A549 (cell line): ENCODE measurements at regions not wholly inside any gene's neighbourhood (a gene's known extent, or its start where the extent isn't known, plus 50 kb on each side); places are given as distances from the start of the nearest gene placed in this dataset.

ENCODE experiments used
- ATAC-seq, 2 experiments: fragments of 200-7000 bp in 1 of 2; fragments of >200 bp in 1 of 2; cut with Nextera tagmentation in 1 of 2; cut with Tn5 transposase in 1 of 2; 3 replicates each; pipeline versions ENCODE4 v1.8.0 to v1.9.1; 2018 to 2020; ENCODE audit warnings: mild to moderate bottlenecking in 1 of 2, moderate library complexity in 1 of 2
- CTCF ChIA-PET: fragments of 300-600 bp; sonication (Branson Sonifier 250); formaldehyde crosslinking; extraction: SDS; loops from one replicate; lab custom pipeline; 2021; ENCODE audit warnings: antibody characterized with exemption, inconsistent platforms; lab: Yijun Ruan, JAX
- POLR2A ChIA-PET: fragments of 350-600 bp; formaldehyde crosslinking; extraction: SDS; loops from one replicate; lab custom pipeline; 2021; ENCODE audit warnings: antibody characterized with exemption, inconsistent platforms; lab: Yijun Ruan, JAX
- DNase-seq, 2 experiments: peaks; one replicate each; pipeline versions ENCODE4 v3.0.0 to v3.0.0-alpha.2; 2011 to 2016; ENCODE audit warnings: low read depth in 1 of 2, low spot score in 1 of 2
- FAIRE-seq: peaks from 2 replicates; lab custom pipeline; 2011; peaks lifted over from hg19 to GRCh38; lab: Jason Lieb, UNC
- H3K27ac ChIP-seq, 2 experiments: fragments of >200 bp; sonication (Bioruptor Twin); formaldehyde crosslinking; 3 replicates each; pipeline ENCODE4 v1.5.1; 2016 to 2017
- H3K4me1 ChIP-seq: fragments of >200 bp; sonication (Bioruptor Twin); formaldehyde crosslinking; 3 replicates; pipeline ENCODE4 v1.6.1; 2016
- H3K4me2 ChIP-seq: fragments of >200 bp; sonication (Bioruptor Twin); formaldehyde crosslinking; 3 replicates; pipeline ENCODE4 v1.6.1; 2016
- H3K4me3 ChIP-seq: fragments of >200 bp; sonication (Bioruptor Twin); formaldehyde crosslinking; 3 replicates; pipeline ENCODE4 v1.5.1; 2016
- H3K9me3 ChIP-seq: fragments of >200 bp; sonication (Bioruptor Twin); formaldehyde crosslinking; 3 replicates; pipeline ENCODE4 v1.6.1; 2016
- CHD2 ChIP-seq: fragments of 150-350 bp; IDR thresholded peaks from 2 replicates; pipeline ENCODE4 v1.6.1; 2014; ENCODE audit warnings: low read length; ENCODE audit not compliant: partially characterized antibody
- EP300 ChIP-seq, 2 experiments: fragments of >200 bp; sonication (Bioruptor Twin); formaldehyde crosslinking; IDR thresholded peaks; 2 replicates in 1 of 2; 3 replicates in 1 of 2; pipeline ENCODE4 v1.6.1; 2016 to 2017
- FOSL2 ChIP-seq, 2 experiments: fragments of 450-650 bp in 1 of 2; fragments of >200 bp in 1 of 2; sonication (Bioruptor Twin) in 1 of 2; formaldehyde crosslinking; IDR thresholded peaks; 2 replicates each; pipeline versions ENCODE4 v1.5.0 to v1.6.1; 2016 to 2020; ENCODE audit warnings: mild to moderate bottlenecking in 1 of 2, moderate library complexity in 1 of 2
- JUNB ChIP-seq: fragments of >200 bp; sonication (Bioruptor Twin); formaldehyde crosslinking; IDR thresholded peaks from 2 replicates; pipeline ENCODE4 v1.6.1; 2016
- NPAS2 ChIP-seq: fragments of 250-450 bp; sonication (Bioruptor Pico); IDR thresholded peaks from 2 replicates; pipeline ENCODE4 v1.8.0; 2022; ENCODE audit warnings: mild to moderate bottlenecking, moderate library complexity, borderline replicate concordance
- NR3C1 ChIP-seq: fragments of >200 bp; sonication (Bioruptor Twin); formaldehyde crosslinking; IDR thresholded peaks from 3 replicates; pipeline ENCODE4 v1.6.1; 2017
- PHF8 ChIP-seq: fragments of 200-600 bp; sonication (generic); IDR thresholded peaks from 2 replicates; pipeline ENCODE4 v1.6.1; 2016; ENCODE audit warnings: low read depth, mild to moderate bottlenecking, antibody characterized with exemption, moderate library complexity, borderline replicate concordance
- REST ChIP-seq: fragments of 200-600 bp; sonication (generic); IDR thresholded peaks from 2 replicates; pipeline ENCODE4 v1.6.1; 2016; ENCODE audit warnings: antibody characterized with exemption, mild to moderate bottlenecking, moderate library complexity
- RFX5 ChIP-seq: fragments of 450-650 bp; IDR thresholded peaks from 2 replicates; pipeline ENCODE4 v1.7.1; 2014; ENCODE audit warnings: antibody characterized with exemption, mild to moderate bottlenecking, moderate library complexity
- RNF2 ChIP-seq: fragments of 200-600 bp; sonication (generic); IDR thresholded peaks from 2 replicates; pipeline ENCODE4 v1.6.1; 2016; ENCODE audit warnings: low read depth, mild to moderate bottlenecking, antibody characterized with exemption, moderate library complexity, borderline replicate concordance
- SMC3 ChIP-seq: fragments of >200 bp; sonication (Bioruptor Twin); formaldehyde crosslinking; IDR thresholded peaks from 3 replicates; pipeline ENCODE4 v1.6.1; 2018; ENCODE audit warnings: inconsistent platforms
- SREBF2 ChIP-seq: fragments of 450-650 bp; IDR thresholded peaks from 2 replicates; pipeline ENCODE4 v1.6.1; 2014; ENCODE audit warnings: mild to moderate bottlenecking, moderate library complexity
- ZFP36 ChIP-seq: fragments of 450-650 bp; IDR thresholded peaks from 2 replicates; pipeline ENCODE4 v1.6.1; 2014; ENCODE audit warnings: borderline replicate concordance; ENCODE audit not compliant: partially characterized antibody
- WGBS: methylation state at CpG from one replicate; pipeline ENCODE4 v1.1.6; 2017; ENCODE audit errors: missing lambda C conversion rate; 5-methylcytosine and 5-hydroxymethylcytosine counted together
- TF ChIP-seq, protein P1 (sequence below): fragments of 150-350 bp; IDR thresholded peaks from 2 replicates; pipeline ENCODE4 v1.6.1; 2014; ENCODE audit warnings: low read depth, mild to moderate bottlenecking, low read length
- TF ChIP-seq, protein P2 (sequence below): fragments of >200 bp; sonication (Bioruptor Twin); formaldehyde crosslinking; IDR thresholded peaks from 3 replicates; pipeline ENCODE4 v1.5.1; 2016

GRCh38 chr1:221030990-221031389 is 151.7 kb downstream of the HLX start (continued):
- TF ChIP-seq SMC3 (no peak), REST (no peak)

DNA sequence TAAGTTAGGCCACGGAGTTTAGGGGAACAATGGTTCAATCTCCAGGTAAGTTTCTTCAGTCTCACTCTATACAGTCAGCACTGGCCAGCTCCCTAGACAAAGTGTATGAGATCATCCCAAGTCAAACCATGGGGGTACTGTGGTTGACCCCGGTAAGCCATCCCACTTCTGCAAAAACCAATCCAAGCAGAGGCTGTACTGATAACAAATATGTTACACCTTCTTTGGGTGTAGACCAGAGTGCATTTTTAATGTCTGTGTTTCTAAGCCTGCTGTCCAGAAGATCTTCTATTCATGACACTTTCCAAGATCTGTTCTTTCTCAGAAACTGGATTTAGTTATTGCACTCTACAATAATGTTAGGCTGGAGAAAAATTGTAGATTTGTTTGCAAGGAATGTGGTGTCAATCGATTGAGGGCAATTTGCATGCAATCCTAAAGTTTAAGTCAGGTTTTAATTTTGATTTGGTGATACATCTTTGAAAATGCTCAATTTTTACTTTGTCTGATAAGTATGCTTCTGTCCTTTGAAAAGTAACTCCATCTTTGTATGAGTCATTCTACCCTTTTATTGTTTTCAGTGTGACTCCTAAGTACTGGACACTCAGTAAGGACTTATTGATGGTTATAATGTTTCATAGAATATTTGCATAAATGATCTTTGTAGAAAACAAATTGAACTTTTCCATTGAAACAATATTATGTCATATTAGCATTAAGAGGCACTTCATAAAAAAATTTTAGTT is 152.4 kb downstream of the HLX start:
- CTCF ChIA-PET: interaction anchor here (1.4 kb wide), 1 partner anchor 41 kb away, joined by 3 read pairs; no protein-coding TSS in a partner anchor

More for the DNA sequence above, 152.4 kb downstream of the HLX start:
- H3K4me1 ChIP-seq: peaks cover 13% of the 10 kb centered on the region; the same call in 2 of the 3 replicates
- FAIRE-seq: no peak
- TF ChIP-seq PHF8 (no peak), NR3C1 (no peak), CHD2 (no peak), NPAS2 (no peak), REST (peak; percentile 23; the same call in 1 of the 2 replicates), ZFP36 (no peak), EP300 (IDR thresholded peaks at IDR 0.05) (no peak), SREBF2 (no peak), FOSL2 (IDR thresholded peaks at IDR 0.05) (no peak), FOSL2 (CRISPR knock-in tag; IDR thresholded peaks at IDR 0.05) (0 out of 2 replicates have a peak, but pooled peaks have one; percentile 15), RNF2 (no peak), JUNB (no peak), RFX5 (no peak)
- TF ChIP-seq, protein P1, sequence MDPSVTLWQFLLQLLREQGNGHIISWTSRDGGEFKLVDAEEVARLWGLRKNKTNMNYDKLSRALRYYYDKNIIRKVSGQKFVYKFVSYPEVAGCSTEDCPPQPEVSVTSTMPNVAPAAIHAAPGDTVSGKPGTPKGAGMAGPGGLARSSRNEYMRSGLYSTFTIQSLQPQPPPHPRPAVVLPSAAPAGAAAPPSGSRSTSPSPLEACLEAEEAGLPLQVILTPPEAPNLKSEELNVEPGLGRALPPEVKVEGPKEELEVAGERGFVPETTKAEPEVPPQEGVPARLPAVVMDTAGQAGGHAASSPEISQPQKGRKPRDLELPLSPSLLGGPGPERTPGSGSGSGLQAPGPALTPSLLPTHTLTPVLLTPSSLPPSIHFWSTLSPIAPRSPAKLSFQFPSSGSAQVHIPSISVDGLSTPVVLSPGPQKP: no peak
- TF ChIP-seq, protein P2, sequence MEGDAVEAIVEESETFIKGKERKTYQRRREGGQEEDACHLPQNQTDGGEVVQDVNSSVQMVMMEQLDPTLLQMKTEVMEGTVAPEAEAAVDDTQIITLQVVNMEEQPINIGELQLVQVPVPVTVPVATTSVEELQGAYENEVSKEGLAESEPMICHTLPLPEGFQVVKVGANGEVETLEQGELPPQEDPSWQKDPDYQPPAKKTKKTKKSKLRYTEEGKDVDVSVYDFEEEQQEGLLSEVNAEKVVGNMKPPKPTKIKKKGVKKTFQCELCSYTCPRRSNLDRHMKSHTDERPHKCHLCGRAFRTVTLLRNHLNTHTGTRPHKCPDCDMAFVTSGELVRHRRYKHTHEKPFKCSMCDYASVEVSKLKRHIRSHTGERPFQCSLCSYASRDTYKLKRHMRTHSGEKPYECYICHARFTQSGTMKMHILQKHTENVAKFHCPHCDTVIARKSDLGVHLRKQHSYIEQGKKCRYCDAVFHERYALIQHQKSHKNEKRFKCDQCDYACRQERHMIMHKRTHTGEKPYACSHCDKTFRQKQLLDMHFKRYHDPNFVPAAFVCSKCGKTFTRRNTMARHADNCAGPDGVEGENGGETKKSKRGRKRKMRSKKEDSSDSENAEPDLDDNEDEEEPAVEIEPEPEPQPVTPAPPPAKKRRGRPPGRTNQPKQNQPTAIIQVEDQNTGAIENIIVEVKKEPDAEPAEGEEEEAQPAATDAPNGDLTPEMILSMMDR: no peak
- no peaks in the 10 kb centered on the region for H3K9me3 ChIP-seq
- ATAC-seq: no peak
- WGBS: 30% methylated on average over 3 of the region's 3 CpGs
- no peak overlapping the region for H3K4me3 ChIP-seq
- POLR2A ChIA-PET: no interaction called here
- H3K27ac ChIP-seq: no peak overlapping the region
- no peak overlapping the region for H3K4me2 ChIP-seq
- no peak for DNase-seq
